Retinal pigment epithelial cell (primary cell): ENCODE measurements at regions not wholly inside any gene's neighbourhood (a gene's known extent, or its start where the extent isn't known, plus 50 kb on each side); places are given as distances from the start of the nearest gene placed in this dataset.
A peak's percentile ranks its signal among the peaks of the same experiment; 100 is the strongest.

Experiments used
- DNase-seq: peaks from one replicate; pipeline ENCODE4 v3.0.0-alpha.2; 2010; ENCODE audit warnings: low read depth
- H3K4me3 ChIP-seq: 2 replicates; pipeline ENCODE4 v1.5.1; 2011; ENCODE audit warnings: mild to moderate bottlenecking, low read length, control low read depth, moderate library complexity
- CTCF ChIP-seq: conservative IDR thresholded peaks from 2 replicates; pipeline ENCODE4 v1.5.1; 2011; ENCODE audit warnings: low read depth, low read length, control low read depth, inconsistent platforms

- H3K4me3 ChIP-seq = no peak overlapping the region
- no peak for TF ChIP-seq CTCF
- no peak for DNase-seq
These were observed 1038.1 kb upstream of the ARRDC3 start for GRCh38 chr5:92421196-92421595.

GRCh38 chr5:92419261-92419660 lies 1036.1 kb upstream of the ARRDC3 start:
- no peak overlapping the region for H3K4me3 ChIP-seq
- DNase-seq = no peak
- TF ChIP-seq CTCF = no peak

- no peak for DNase-seq
- no peak overlapping the region for H3K4me3 ChIP-seq
- TF ChIP-seq CTCF = no peak
These were observed 1035.2 kb upstream of the ARRDC3 start for GRCh38 chr5:92418341-92418740.

GRCh38 chr5:92409134-92409533 lies 1026.0 kb upstream of the ARRDC3 start:
- TF ChIP-seq CTCF = no peak
- H3K4me3 ChIP-seq = no peak overlapping the region
- no peak for DNase-seq

- TF ChIP-seq CTCF = no peak
- no peak for DNase-seq
These were observed 1020.0 kb upstream of the ARRDC3 start for GRCh38 chr5:92402956-92403702.

GRCh38 chr5:92402045-92402444 lies 1018.9 kb upstream of the ARRDC3 start:
- H3K4me3 ChIP-seq = no peak overlapping the region
- TF ChIP-seq CTCF = no peak
- DNase-seq = no peak

More at GRCh38 chr5:92402956-92403702, 1020.0 kb upstream of the ARRDC3 start:
- H3K4me3 ChIP-seq = no peak overlapping the region

- no peak overlapping the region for H3K4me3 ChIP-seq
- DNase-seq = peak; percentile 81
- no peak for TF ChIP-seq CTCF
These were observed 1018.4 kb upstream of the ARRDC3 start for GRCh38 chr5:92401492-92401891.
